ENCODE measurements at regions not wholly inside any gene's neighbourhood (a gene's known extent, or its start where the extent isn't known, plus 50 kb on each side); places are given as distances from the start of the nearest gene placed in this dataset.

DNA sequence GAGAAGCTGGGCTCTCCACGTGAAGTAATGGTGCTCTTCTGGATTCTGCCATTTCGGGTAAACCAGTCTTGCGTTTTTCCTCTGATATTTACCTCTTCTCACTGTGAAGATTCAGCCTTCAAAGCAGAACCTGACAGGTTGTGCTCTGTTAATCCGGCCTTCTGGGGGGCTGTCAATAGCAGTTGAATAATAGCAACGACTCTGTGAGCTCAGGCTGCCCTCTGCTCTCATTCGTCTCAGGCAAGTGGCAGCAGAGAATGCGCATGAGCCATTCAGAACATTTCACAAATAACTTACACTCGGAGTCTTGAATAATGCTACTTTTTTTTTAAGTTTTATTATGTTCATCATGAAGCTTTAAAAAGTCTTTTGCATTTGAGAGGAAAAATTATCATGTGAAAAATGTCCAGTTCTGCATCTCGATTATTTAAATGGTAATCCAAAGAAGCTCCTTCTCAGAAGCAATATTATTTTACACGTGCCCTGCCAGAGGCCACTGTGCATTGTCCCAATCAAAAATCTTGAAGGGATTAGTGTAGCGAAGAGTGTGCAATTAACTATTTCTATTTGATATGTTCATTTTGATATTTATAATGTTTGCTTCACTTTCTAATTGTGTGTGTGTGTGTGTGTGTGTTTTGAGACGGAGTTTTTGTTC is 354.2 kb upstream of the FAT1 start:
- dilution Hi-C loops (cut with MboI; ENCODE audit: extremely low pct_ligation_motif_present, low sequenced_read_pairs) = no loop called here
- H3K4me2 ChIP-seq (ENCODE audit: control insufficient read depth, extremely low read depth, insufficient read depth, low read depth, low read length) = no peak overlapping the region
- H3K4me1 ChIP-seq (ENCODE audit: control insufficient read depth, extremely low read depth, insufficient read depth, low read length) = no peaks in the 10 kb centered on the region
- no peaks in the 10 kb centered on the region for H3K9me1 ChIP-seq (ENCODE audit: control insufficient read depth, extremely low read depth, insufficient read depth, low read length)
- H3K27me3 ChIP-seq (ENCODE audit: control insufficient read depth, extremely low read depth, insufficient read depth, low read length) = no peaks in the 10 kb centered on the region
- DNase-seq (ENCODE audit: low read depth, low spot score) = no peak
- no peaks in the 10 kb centered on the region for H3K36me3 ChIP-seq (ENCODE audit: control insufficient read depth in 2 of 2, extremely low read depth in 1 of 2, insufficient read depth in 2 of 2, low read length in 2 of 2)
- no peaks in the 10 kb centered on the region for H3K9me3 ChIP-seq (ENCODE audit: control insufficient read depth, low read depth, low read length)
- TF ChIP-seq EZH2 (IDR thresholded peaks at IDR 0.05; ENCODE audit: low read length) (no peak), CTCF (optimal IDR thresholded peaks at IDR 0.05 in 1 of 3, IDR thresholded peaks at IDR 0.05 in 1 of 3, conservative IDR thresholded peaks at IDR 0.05 in 1 of 3; ENCODE audit: extremely low read depth in 1 of 3, insufficient read depth in 2 of 3, low read length in 3 of 3) (no peak)
- no peak overlapping the region for H3K4me3 ChIP-seq (ENCODE audit: control insufficient read depth in 2 of 3, extremely low read depth in 1 of 3, insufficient read depth in 2 of 3, low read depth in 1 of 3, low read length in 3 of 3)
- no peaks in the 10 kb centered on the region for H3K79me2 ChIP-seq (ENCODE audit: control insufficient read depth, insufficient read depth, low read length)
- no peaks in the 10 kb centered on the region for H4K20me1 ChIP-seq (ENCODE audit: control insufficient read depth, extremely low read depth, insufficient read depth, low read length)
- no peak overlapping the region for H3K27ac ChIP-seq (ENCODE audit: control insufficient read depth, insufficient read depth, low read length)
- no peak overlapping the region for H3K9ac ChIP-seq (ENCODE audit: control insufficient read depth, extremely low read depth, insufficient read depth, low read length)
- H2AFZ ChIP-seq (ENCODE audit: control insufficient read depth, low read length) = peak overlapping the region; percentile 72
- no peak for FAIRE-seq

GRCh38 chr4:187084701-187085100 is 361.0 kb upstream of the FAT1 start:
- no peaks in the 10 kb centered on the region for H3K4me1 ChIP-seq (ENCODE audit: control insufficient read depth, extremely low read depth, insufficient read depth, low read length)
- dilution Hi-C loops (cut with MboI; ENCODE audit: extremely low pct_ligation_motif_present, low sequenced_read_pairs) = no loop called here
- FAIRE-seq (no peak), DNase-seq (ENCODE audit: low read depth, low spot score) (no peak)
- H3K9me1 ChIP-seq (ENCODE audit: control insufficient read depth, extremely low read depth, insufficient read depth, low read length) = no peaks in the 10 kb centered on the region
- H2AFZ ChIP-seq (ENCODE audit: control insufficient read depth, low read length) = no peak overlapping the region
- H3K27ac ChIP-seq (ENCODE audit: control insufficient read depth, insufficient read depth, low read length) = no peak overlapping the region
- no peaks in the 10 kb centered on the region for H3K27me3 ChIP-seq (ENCODE audit: control insufficient read depth, extremely low read depth, insufficient read depth, low read length)
- no peaks in the 10 kb centered on the region for H3K9me3 ChIP-seq (ENCODE audit: control insufficient read depth, low read depth, low read length)
- no peak overlapping the region for H3K4me3 ChIP-seq (ENCODE audit: control insufficient read depth in 2 of 3, extremely low read depth in 1 of 3, insufficient read depth in 2 of 3, low read depth in 1 of 3, low read length in 3 of 3)
- H3K79me2 ChIP-seq (ENCODE audit: control insufficient read depth, insufficient read depth, low read length) = no peaks in the 10 kb centered on the region
- H3K36me3 ChIP-seq (ENCODE audit: control insufficient read depth in 2 of 2, extremely low read depth in 1 of 2, insufficient read depth in 2 of 2, low read length in 2 of 2) = no peaks in the 10 kb centered on the region
- no peak overlapping the region for H3K4me2 ChIP-seq (ENCODE audit: control insufficient read depth, extremely low read depth, insufficient read depth, low read depth, low read length)
- no peaks in the 10 kb centered on the region for H4K20me1 ChIP-seq (ENCODE audit: control insufficient read depth, extremely low read depth, insufficient read depth, low read length)
- no peak for TF ChIP-seq CTCF (optimal IDR thresholded peaks at IDR 0.05 in 1 of 3, IDR thresholded peaks at IDR 0.05 in 1 of 3, conservative IDR thresholded peaks at IDR 0.05 in 1 of 3; ENCODE audit: extremely low read depth in 1 of 3, insufficient read depth in 2 of 3, low read length in 3 of 3)
- no peak for TF ChIP-seq EZH2 (IDR thresholded peaks at IDR 0.05; ENCODE audit: low read length)
- no peak overlapping the region for H3K9ac ChIP-seq (ENCODE audit: control insufficient read depth, extremely low read depth, insufficient read depth, low read length)
